NCI-H446 (cell line): ENCODE measurements at regions not wholly inside any gene's neighbourhood (a gene's known extent, or its start where the extent isn't known, plus 50 kb on each side); places are given as distances from the start of the nearest gene placed in this dataset.
"Not testable (repeated sequence)": the region's sequence is repeated elsewhere in the genome, so short reads cannot be mapped to it uniquely, and the experiment has no call there.

Experiments used
- DNase-seq, 2 experiments: peaks; one replicate each; lab custom pipeline; 2025; lab: John Stamatoyannopoulos, UW

GRCh38 chr3:144455841-144456440 is 484.3 kb downstream of the DIPK2A start:
- no peak for DNase-seq

- no peak for DNase-seq
These were observed 486.1 kb downstream of the DIPK2A start for GRCh38 chr3:144457758-144458157.

- DNase-seq: no peak
These were observed 486.7 kb downstream of the DIPK2A start for GRCh38 chr3:144458283-144458682.

- no peak for DNase-seq
These were observed 490.7 kb downstream of the DIPK2A start for GRCh38 chr3:144462337-144462736.

- peak; percentile 85 to 90 for DNase-seq
These were observed 492.3 kb downstream of the DIPK2A start for GRCh38 chr3:144463911-144464310.

- no peak for DNase-seq
These were observed 494.5 kb downstream of the DIPK2A start for GRCh38 chr3:144466114-144466513.

GRCh38 chr3:144466540-144466939 is 494.9 kb downstream of the DIPK2A start:
- DNase-seq: no peak

- peak in 1 of 2 experiments; percentile 71 for DNase-seq
These were observed 499.0 kb downstream of the DIPK2A start for GRCh38 chr3:144470666-144471065.

- no peak for DNase-seq
These were observed 506.0 kb downstream of the DIPK2A start for GRCh38 chr3:144477593-144477992.

GRCh38 chr3:144480416-144480919 is 508.8 kb downstream of the DIPK2A start:
- no peak for DNase-seq

GRCh38 chr3:144482876-144483275 is 511.3 kb downstream of the DIPK2A start:
- no peak for DNase-seq

GRCh38 chr3:144487011-144487410 is 515.4 kb downstream of the DIPK2A start:
- DNase-seq: no peak

GRCh38 chr3:144488927-144489326 is 517.3 kb downstream of the DIPK2A start:
- DNase-seq: no peak

- peak in 1 of 2 experiments; percentile 11 for DNase-seq
These were observed 519.7 kb downstream of the DIPK2A start for GRCh38 chr3:144491333-144491732.

GRCh38 chr3:144494651-144495050 is 523.0 kb downstream of the DIPK2A start:
- DNase-seq: not testable (repeated sequence)

- peak; percentile 57 to 84 for DNase-seq
These were observed 524.7 kb downstream of the DIPK2A start for GRCh38 chr3:144496141-144496835.

GRCh38 chr3:144497452-144497851 is 525.8 kb downstream of the DIPK2A start:
- DNase-seq: no peak

- DNase-seq: no peak
These were observed 527.6 kb downstream of the DIPK2A start for GRCh38 chr3:144499001-144499930.

GRCh38 chr3:144501467-144501866 is 529.8 kb downstream of the DIPK2A start:
- no peak for DNase-seq

GRCh38 chr3:144502402-144502801 is 530.8 kb downstream of the DIPK2A start:
- DNase-seq: peak in 1 of 2 experiments; percentile 41

- DNase-seq: not testable (repeated sequence)
These were observed 534.8 kb downstream of the DIPK2A start for GRCh38 chr3:144506375-144506774.

- DNase-seq: no peak
These were observed 539.7 kb downstream of the DIPK2A start for GRCh38 chr3:144511346-144511745.
